Esophagus squamous epithelium (tissue), 4 donors: ENCODE measurements at regions not wholly inside any gene's neighbourhood (a gene's known extent, or its start where the extent isn't known, plus 50 kb on each side); places are given as distances from the start of the nearest gene placed in this dataset.

Experiments used
- CTCF ChIP-seq, 6 experiments: fragments of 450-650 bp in 4 of 6; fragments of 200-600 bp in 2 of 6; sonication (generic) in 2 of 6; IDR thresholded peaks; one replicate each; pipeline ENCODE4 v1.5.1; 2016 to 2019; ENCODE audit warnings: antibody characterized with exemption in 6 of 6, mild to moderate bottlenecking in 4 of 6, moderate library complexity in 4 of 6
- POLR2A ChIP-seq, 4 donors: fragments of 450-650 bp; IDR thresholded peaks; one replicate each; pipeline ENCODE4 v1.6.1; 2017; ENCODE audit warnings: antibody characterized with exemption in 4 of 4, mild to moderate bottlenecking in 4 of 4, moderate library complexity in 3 of 4

DNA sequence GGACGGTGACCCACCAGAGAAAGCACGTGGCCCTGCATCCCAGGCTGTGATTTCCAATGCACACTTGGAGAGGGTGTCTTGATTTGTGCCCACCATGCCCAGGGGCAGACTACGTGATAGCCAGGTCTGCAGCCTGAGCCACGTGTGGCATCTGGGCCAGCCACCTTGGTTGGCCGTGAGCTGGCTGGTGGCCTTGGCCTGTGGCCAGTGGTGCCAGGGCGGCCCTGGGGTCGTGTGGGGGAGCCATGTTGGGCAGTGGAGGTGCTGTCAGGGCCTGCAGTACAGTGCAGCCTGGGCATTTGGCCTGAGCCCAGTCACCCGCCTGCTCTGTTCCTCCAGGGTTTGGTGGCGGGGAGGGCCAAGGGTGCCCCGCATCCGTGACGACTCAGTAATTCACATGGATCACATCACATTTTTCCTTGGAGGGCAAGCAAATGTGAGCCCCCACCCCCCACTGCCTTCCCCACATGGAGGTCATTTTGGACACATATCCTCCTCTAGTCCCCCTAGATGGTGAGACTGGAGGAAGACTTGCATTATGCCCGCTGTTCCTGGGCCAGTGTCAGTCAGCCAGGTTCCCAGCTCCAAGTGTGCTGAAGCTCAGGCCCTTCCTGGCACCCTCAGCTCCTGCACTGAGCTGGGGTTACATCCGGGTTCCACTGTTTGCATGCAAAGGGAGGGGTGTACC is 201.4 kb downstream of the UBE3A start:
- TF ChIP-seq CTCF (IDR thresholded peaks at IDR 0.05) (no peak), POLR2A (IDR thresholded peaks at IDR 0.05) (no peak)
